Heart left ventricle (tissue), 13 donors: ENCODE measurements at regions not wholly inside any gene's neighbourhood (a gene's known extent, or its start where the extent isn't known, plus 50 kb on each side); places are given as distances from the start of the nearest gene placed in this dataset.

Experiments
- POLR2A ChIP-seq, 2 donors: fragments of 450-650 bp; IDR thresholded peaks; one replicate each; pipeline ENCODE4 v1.6.1; 2017; ENCODE audit warnings: antibody characterized with exemption in 2 of 2, mild to moderate bottlenecking in 2 of 2, moderate library complexity in 2 of 2
- TF ChIP-seq, protein P1 (sequence below), 12 donors: fragments of 200-600 bp; sonication (generic) in 4 of 12; IDR thresholded peaks; one replicate each; pipeline versions ENCODE4 v1.5.0 to v1.8.0; 2018 to 2022; ENCODE audit warnings: antibody characterized with exemption in 12 of 12, mild to moderate bottlenecking in 5 of 12
- donor health status: ischemic (EF 13 %, LVEDD 7.1; RV severe dilation, severe dysfunction).
- donor health status: DM: no; HTN: yes; CAD: no.
- donor health status: DM: no; HTN: no; CAD: no.
- donor health status: ischemic (EF 25% LVEDD 6.9; RV normal size, moderate dysfunction).
- donor health status: ischemic (EF 25% LVEDD 5.7; RV mildly dilated, moderate dysfunction).
- donor health status: ischemic (EF 35%, LVEDD 5.7; RV mildly dilated, moderate dysfunction).
- donor health status: nonischemic (EF 11% LVEDD 7.7; RV severe dilation, severe dysfunction).
- donor health status: DM: yes; HTN: yes; CAD: no.
- donor health status: PGD.
- donor health status: ischemic (EF 29% LVEDD 5.4; RV normal size, mild dysfunction).
- donor health status: nonischemic (EF 23%, LVEDD 6.1; RV moderate dilation, normal function).

DNA sequence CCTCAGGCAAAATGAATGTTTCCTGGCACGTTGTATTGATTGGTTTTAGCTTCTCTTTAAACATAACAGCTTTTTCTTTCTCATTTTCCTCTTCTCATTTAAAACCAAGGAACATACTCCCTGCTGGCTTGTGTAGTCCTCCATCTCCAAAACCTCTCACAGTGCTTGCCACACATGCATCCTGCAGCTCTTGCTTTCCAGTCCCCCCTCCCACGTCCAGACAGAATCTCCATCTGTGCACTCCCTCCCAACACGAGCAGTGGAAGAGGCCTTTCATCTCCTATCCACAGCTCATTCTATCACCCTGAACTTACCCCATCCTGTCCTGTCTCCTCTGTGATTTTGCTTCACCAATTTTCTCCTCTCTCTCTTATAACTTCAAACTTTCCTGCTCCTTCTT, 99.6 kb upstream of the THSD7B start:
- no peak for TF ChIP-seq POLR2A (IDR thresholded peaks at IDR 0.05)
- TF ChIP-seq, protein P1, sequence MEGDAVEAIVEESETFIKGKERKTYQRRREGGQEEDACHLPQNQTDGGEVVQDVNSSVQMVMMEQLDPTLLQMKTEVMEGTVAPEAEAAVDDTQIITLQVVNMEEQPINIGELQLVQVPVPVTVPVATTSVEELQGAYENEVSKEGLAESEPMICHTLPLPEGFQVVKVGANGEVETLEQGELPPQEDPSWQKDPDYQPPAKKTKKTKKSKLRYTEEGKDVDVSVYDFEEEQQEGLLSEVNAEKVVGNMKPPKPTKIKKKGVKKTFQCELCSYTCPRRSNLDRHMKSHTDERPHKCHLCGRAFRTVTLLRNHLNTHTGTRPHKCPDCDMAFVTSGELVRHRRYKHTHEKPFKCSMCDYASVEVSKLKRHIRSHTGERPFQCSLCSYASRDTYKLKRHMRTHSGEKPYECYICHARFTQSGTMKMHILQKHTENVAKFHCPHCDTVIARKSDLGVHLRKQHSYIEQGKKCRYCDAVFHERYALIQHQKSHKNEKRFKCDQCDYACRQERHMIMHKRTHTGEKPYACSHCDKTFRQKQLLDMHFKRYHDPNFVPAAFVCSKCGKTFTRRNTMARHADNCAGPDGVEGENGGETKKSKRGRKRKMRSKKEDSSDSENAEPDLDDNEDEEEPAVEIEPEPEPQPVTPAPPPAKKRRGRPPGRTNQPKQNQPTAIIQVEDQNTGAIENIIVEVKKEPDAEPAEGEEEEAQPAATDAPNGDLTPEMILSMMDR (IDR thresholded peaks at IDR 0.05): no peak
